ENCODE measurements at regions not wholly inside any gene's neighbourhood (a gene's known extent, or its start where the extent isn't known, plus 50 kb on each side); places are given as distances from the start of the nearest gene placed in this dataset.

- DNase-seq = no peak
- Mint-ChIP-seq H3K27me3 (ENCODE audit: insufficient read depth) (peaks cover 14% of the 10 kb centered on the region; the same call in 1 of the 2 replicates), H3K27ac (no peak overlapping the region), H3K4me1 (ENCODE audit: low read depth) (no peaks in the 10 kb centered on the region), H3K9me3 (no peaks in the 10 kb centered on the region), H3K4me3 (no peak overlapping the region), H3K36me3 (ENCODE audit: low read depth) (no peaks in the 10 kb centered on the region)
- no peak for TF ChIP-seq CTCF (IDR thresholded peaks at IDR 0.05)
Observed at GRCh38 chr5:159629158-159629557, 287.1 kb upstream of the ADRA1B start.

DNA sequence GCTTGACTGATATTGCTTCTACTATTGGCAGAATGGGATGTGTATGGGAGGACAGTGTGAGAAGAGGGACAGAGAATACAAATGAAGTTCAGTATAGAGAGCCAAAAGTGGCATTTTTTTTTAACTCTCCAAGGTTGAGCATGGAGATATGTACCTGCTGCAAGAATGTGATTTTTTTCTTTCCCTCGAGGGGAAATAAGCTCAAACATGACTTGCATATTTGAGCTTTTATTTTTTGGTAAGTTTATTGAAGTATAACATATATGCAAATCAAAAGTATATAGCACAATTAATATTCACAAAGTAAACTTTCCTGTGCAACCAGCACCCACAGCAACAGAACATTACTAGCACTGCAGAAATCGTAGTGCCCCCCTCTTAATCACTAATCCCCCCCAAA is 285.7 kb upstream of the ADRA1B start:
- no peaks in the 10 kb centered on the region for H3K9me3 Mint-ChIP-seq
- no peak for DNase-seq
- H3K27me3 Mint-ChIP-seq (ENCODE audit: insufficient read depth) = peaks cover 18% of the 10 kb centered on the region; the same call in 1 of the 2 replicates
- no peak for TF ChIP-seq CTCF (IDR thresholded peaks at IDR 0.05)
- H3K27ac Mint-ChIP-seq = no peak overlapping the region
- no peaks in the 10 kb centered on the region for H3K4me1 Mint-ChIP-seq (ENCODE audit: low read depth)
- no peaks in the 10 kb centered on the region for H3K36me3 Mint-ChIP-seq (ENCODE audit: low read depth)
- H3K4me3 Mint-ChIP-seq = no peak overlapping the region

GRCh38 chr5:159631001-159631400 is 285.3 kb upstream of the ADRA1B start:
- no peaks in the 10 kb centered on the region for H3K36me3 Mint-ChIP-seq (ENCODE audit: low read depth)
- no peak for DNase-seq
- H3K4me3 Mint-ChIP-seq = no peak overlapping the region
- peaks cover 18% of the 10 kb centered on the region for H3K27me3 Mint-ChIP-seq (ENCODE audit: insufficient read depth)
- no peak overlapping the region for H3K27ac Mint-ChIP-seq
- no peaks in the 10 kb centered on the region for H3K9me3 Mint-ChIP-seq
- TF ChIP-seq CTCF (IDR thresholded peaks at IDR 0.05) = no peak
- no peaks in the 10 kb centered on the region for H3K4me1 Mint-ChIP-seq (ENCODE audit: low read depth)

- TF ChIP-seq CTCF (IDR thresholded peaks at IDR 0.05) = no peak
- no peaks in the 10 kb centered on the region for H3K4me1 Mint-ChIP-seq (ENCODE audit: low read depth)
- no peak for DNase-seq
- H3K9me3 Mint-ChIP-seq = no peaks in the 10 kb centered on the region
- no peak overlapping the region for H3K4me3 Mint-ChIP-seq
- H3K36me3 Mint-ChIP-seq (ENCODE audit: low read depth) = no peaks in the 10 kb centered on the region
- peaks cover 18% of the 10 kb centered on the region for H3K27me3 Mint-ChIP-seq (ENCODE audit: insufficient read depth)
- no peak overlapping the region for H3K27ac Mint-ChIP-seq
Observed at GRCh38 chr5:159632866-159633265, 283.4 kb upstream of the ADRA1B start.

DNA sequence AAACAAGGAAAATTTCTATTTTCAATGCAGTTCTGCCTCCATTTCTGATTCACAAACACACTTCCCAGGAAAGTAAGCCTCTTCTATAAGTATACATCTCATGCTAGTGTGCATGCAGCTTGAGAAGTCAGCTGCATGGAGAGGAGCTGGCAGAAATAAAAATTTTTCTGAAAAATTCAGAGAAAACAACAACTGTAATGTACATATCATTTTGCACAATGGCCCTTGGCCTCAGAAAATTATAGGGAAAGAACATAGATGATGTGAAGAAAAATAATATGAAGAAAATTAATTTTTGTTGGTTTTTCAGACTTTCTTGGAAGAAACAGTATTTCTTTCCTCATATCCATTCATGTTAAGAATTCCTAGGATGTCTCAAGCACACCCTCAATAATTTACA is 277.8 kb upstream of the ADRA1B start:
- no peak for DNase-seq
- no peaks in the 10 kb centered on the region for H3K36me3 Mint-ChIP-seq (ENCODE audit: low read depth)
- no peaks in the 10 kb centered on the region for H3K9me3 Mint-ChIP-seq
- no peak for TF ChIP-seq CTCF (IDR thresholded peaks at IDR 0.05)
- no peak overlapping the region for H3K27ac Mint-ChIP-seq
- H3K4me3 Mint-ChIP-seq = no peak overlapping the region
- no peaks in the 10 kb centered on the region for H3K4me1 Mint-ChIP-seq (ENCODE audit: low read depth)
- H3K27me3 Mint-ChIP-seq (ENCODE audit: insufficient read depth) = peaks cover 17% of the 10 kb centered on the region

GRCh38 chr5:159638954-159639559 is 277.2 kb upstream of the ADRA1B start:
- Mint-ChIP-seq H3K9me3 (no peaks in the 10 kb centered on the region), H3K27ac (no peak overlapping the region)

More at GRCh38 chr5:159638954-159639559, 277.2 kb upstream of the ADRA1B start:
- DNase-seq = no peak
- no peaks in the 10 kb centered on the region for H3K4me1 Mint-ChIP-seq (ENCODE audit: low read depth)
- H3K27me3 Mint-ChIP-seq (ENCODE audit: insufficient read depth) = peaks cover 15% of the 10 kb centered on the region
- H3K36me3 Mint-ChIP-seq (ENCODE audit: low read depth) = no peaks in the 10 kb centered on the region
- TF ChIP-seq CTCF (IDR thresholded peaks at IDR 0.05) = no peak
- no peak overlapping the region for H3K4me3 Mint-ChIP-seq

Data from HFFc6 (cell line).